ENCODE measurements at regions not wholly inside any gene's neighbourhood (a gene's known extent, or its start where the extent isn't known, plus 50 kb on each side); places are given as distances from the start of the nearest gene placed in this dataset.

DNA sequence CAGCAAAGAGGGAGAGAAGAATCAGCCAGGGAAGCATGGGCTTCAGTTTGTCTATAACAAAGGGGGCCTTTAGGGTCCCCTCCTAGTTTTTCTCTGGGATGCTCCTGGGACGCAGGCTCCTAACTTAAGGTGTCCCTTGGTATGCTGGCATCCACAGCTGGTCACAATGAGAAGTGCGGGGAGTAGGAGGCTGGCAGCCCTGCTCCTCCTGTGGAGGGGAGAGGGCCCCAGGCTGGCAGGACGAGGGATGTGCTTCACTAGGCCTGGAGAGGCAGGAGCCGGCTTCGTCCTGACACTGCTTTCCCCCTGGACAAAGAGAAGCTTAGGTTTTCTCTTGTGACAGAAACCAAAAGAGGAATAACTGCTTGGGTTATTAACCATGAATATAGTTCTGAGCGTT is 67.6 kb downstream of the NENF start:
- Histone ChIP-seq H3K27ac (no peak overlapping the region), H3K4me1 (no peaks in the 10 kb centered on the region), H3K4me2 (ENCODE audit: low read length) (no peak overlapping the region), H3K4me3 (ENCODE audit: low read depth, low read length) (no peak overlapping the region), H3K27me3 (ENCODE audit: control insufficient read depth, insufficient read depth, low read length) (no peaks in the 10 kb centered on the region), H3K9me3 (ENCODE audit: control insufficient read depth, low read length) (no peaks in the 10 kb centered on the region), H3K79me2 (no peaks in the 10 kb centered on the region), H3K9ac (no peak overlapping the region), H2AFZ (no peak overlapping the region), H3K36me3 (ENCODE audit: control insufficient read depth, insufficient read depth, low read length) (no peaks in the 10 kb centered on the region)
- TF ChIP-seq, protein P1, sequence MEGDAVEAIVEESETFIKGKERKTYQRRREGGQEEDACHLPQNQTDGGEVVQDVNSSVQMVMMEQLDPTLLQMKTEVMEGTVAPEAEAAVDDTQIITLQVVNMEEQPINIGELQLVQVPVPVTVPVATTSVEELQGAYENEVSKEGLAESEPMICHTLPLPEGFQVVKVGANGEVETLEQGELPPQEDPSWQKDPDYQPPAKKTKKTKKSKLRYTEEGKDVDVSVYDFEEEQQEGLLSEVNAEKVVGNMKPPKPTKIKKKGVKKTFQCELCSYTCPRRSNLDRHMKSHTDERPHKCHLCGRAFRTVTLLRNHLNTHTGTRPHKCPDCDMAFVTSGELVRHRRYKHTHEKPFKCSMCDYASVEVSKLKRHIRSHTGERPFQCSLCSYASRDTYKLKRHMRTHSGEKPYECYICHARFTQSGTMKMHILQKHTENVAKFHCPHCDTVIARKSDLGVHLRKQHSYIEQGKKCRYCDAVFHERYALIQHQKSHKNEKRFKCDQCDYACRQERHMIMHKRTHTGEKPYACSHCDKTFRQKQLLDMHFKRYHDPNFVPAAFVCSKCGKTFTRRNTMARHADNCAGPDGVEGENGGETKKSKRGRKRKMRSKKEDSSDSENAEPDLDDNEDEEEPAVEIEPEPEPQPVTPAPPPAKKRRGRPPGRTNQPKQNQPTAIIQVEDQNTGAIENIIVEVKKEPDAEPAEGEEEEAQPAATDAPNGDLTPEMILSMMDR (IDR thresholded peaks at IDR 0.05): no peak

DNA sequence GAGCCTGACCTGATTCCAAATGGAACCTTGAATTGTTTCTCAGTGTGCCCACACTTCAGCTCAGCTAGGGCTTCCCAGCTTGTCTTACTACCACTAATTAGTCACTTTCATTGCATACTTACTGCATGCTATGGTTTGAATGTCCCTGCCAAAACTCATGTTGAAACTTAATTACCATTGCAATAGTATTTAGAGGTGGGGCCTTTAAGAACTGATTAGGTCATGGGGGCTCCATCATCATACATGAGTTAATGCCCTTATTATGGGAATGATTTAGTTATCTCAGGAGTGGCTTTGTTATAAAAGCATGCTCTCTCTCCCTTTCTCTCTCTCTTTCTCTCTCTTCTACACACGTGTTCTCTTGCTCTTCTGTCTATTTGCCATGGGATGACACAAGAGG is 68.3 kb downstream of the NENF start:
- Histone ChIP-seq H3K36me3 (ENCODE audit: control insufficient read depth, insufficient read depth, low read length) (no peaks in the 10 kb centered on the region), H3K4me1 (no peaks in the 10 kb centered on the region), H2AFZ (no peak overlapping the region), H3K4me3 (ENCODE audit: low read depth, low read length) (no peak overlapping the region), H3K79me2 (no peaks in the 10 kb centered on the region), H3K27me3 (ENCODE audit: control insufficient read depth, insufficient read depth, low read length) (no peaks in the 10 kb centered on the region), H3K27ac (no peak overlapping the region), H3K9ac (no peak overlapping the region), H3K4me2 (ENCODE audit: low read length) (no peak overlapping the region), H3K9me3 (ENCODE audit: control insufficient read depth, low read length) (no peaks in the 10 kb centered on the region)
- TF ChIP-seq, protein P1 (IDR thresholded peaks at IDR 0.05): no peak

DNA sequence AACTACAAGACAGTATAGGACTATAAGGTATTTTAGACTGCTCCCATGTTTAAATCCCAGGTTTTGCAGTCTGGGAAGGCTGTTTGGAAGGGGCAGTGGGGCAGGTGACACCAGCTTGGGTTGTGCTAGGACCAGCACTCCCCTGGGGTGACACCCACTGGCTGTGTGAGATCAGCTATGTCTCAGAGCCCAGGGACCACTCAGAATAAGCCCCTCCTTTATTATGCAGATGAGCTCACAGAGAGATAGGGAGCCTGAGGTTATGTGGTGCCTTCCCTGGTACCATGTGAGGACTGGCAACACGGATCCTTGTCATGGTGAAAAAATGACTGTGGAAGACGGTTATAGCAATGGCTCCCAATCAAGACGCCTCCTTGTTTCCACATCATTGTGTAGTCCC is 71.0 kb downstream of the NENF start:
- Histone ChIP-seq H3K4me3 (ENCODE audit: low read depth, low read length) (no peak overlapping the region), H3K9ac (no peak overlapping the region), H3K79me2 (no peaks in the 10 kb centered on the region), H3K27me3 (ENCODE audit: control insufficient read depth, insufficient read depth, low read length) (no peaks in the 10 kb centered on the region), H3K27ac (no peak overlapping the region), H2AFZ (no peak overlapping the region), H3K9me3 (ENCODE audit: control insufficient read depth, low read length) (no peaks in the 10 kb centered on the region), H3K4me1 (no peaks in the 10 kb centered on the region), H3K36me3 (ENCODE audit: control insufficient read depth, insufficient read depth, low read length) (no peaks in the 10 kb centered on the region), H3K4me2 (ENCODE audit: low read length) (no peak overlapping the region)
- TF ChIP-seq, protein P1 (IDR thresholded peaks at IDR 0.05): no peak

DNA sequence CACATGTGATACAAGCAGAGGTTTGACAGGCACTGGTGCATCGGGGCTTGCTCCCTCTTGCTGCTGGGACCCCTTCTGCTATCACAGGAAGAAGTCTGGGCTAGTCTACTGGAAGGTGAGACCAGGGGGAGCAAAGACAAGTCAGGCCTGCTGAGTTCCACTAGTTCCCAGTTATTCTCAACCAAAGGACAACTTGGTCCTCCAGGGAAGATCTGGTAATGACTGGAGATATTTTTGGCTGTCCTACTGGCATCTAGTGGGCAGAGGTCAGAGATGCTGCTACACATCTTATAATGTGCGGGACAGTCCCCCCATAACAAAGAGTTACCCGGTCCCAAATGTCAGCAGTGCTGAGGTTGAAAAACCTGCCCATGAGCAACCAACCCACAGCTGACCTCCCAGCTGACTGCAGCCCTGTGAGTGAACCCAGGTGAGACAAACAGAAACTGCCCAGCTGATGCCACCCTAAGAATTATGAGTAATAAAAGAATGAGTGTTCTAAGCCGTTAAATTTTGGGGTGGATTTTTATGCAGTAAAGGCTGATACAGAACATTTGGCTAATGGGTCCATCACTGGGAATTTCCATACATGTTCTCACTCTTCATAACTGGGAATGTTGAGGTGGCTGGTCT is 71.6 kb downstream of the NENF start:
- H3K27ac ChIP-seq: no peak overlapping the region
- H3K4me3 ChIP-seq (ENCODE audit: low read depth, low read length): no peak overlapping the region
- no peaks in the 10 kb centered on the region for H3K4me1 ChIP-seq
- H3K27me3 ChIP-seq (ENCODE audit: control insufficient read depth, insufficient read depth, low read length): no peaks in the 10 kb centered on the region
- H3K4me2 ChIP-seq (ENCODE audit: low read length): no peak overlapping the region
- TF ChIP-seq, protein P1 (IDR thresholded peaks at IDR 0.05): no peak
- H2AFZ ChIP-seq: no peak overlapping the region
- no peaks in the 10 kb centered on the region for H3K36me3 ChIP-seq (ENCODE audit: control insufficient read depth, insufficient read depth, low read length)
- H3K9me3 ChIP-seq (ENCODE audit: control insufficient read depth, low read length): no peaks in the 10 kb centered on the region
- no peaks in the 10 kb centered on the region for H3K79me2 ChIP-seq
- H3K9ac ChIP-seq: no peak overlapping the region

DNA sequence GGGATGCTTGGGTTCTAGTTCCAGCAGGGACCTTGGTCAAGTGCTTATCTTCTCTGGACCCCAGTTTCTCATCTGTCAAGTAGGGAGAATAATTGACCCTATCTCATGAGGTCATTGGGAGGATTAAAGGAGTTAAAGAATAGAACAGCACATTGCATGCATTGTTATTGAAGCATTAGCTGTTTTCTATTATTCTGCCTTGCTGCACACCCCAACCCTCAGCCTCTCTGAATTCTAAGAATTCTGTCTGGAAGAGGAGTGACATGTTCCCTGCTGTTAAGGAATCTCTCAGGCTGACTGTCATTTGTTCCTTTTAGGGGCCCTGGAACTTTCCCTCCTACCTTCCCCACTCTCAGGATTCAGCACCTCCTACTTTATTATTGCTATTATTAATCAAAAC is 73.9 kb downstream of the NENF start:
- no peak overlapping the region for H2AFZ ChIP-seq
- no peak overlapping the region for H3K27ac ChIP-seq
- no peaks in the 10 kb centered on the region for H3K4me1 ChIP-seq
- no peaks in the 10 kb centered on the region for H3K36me3 ChIP-seq (ENCODE audit: control insufficient read depth, insufficient read depth, low read length)
- no peak overlapping the region for H3K9ac ChIP-seq
- H3K79me2 ChIP-seq: no peaks in the 10 kb centered on the region
- H3K4me3 ChIP-seq (ENCODE audit: low read depth, low read length): no peak overlapping the region
- H3K27me3 ChIP-seq (ENCODE audit: control insufficient read depth, insufficient read depth, low read length): no peaks in the 10 kb centered on the region
- TF ChIP-seq, protein P1 (IDR thresholded peaks at IDR 0.05): no peak
- no peak overlapping the region for H3K4me2 ChIP-seq (ENCODE audit: low read length)
- H3K9me3 ChIP-seq (ENCODE audit: control insufficient read depth, low read length): no peaks in the 10 kb centered on the region

Data from parathyroid adenoma (tissue), 2 donors.